Heart left ventricle (tissue), 13 donors: ENCODE measurements at regions not wholly inside any gene's neighbourhood (a gene's known extent, or its start where the extent isn't known, plus 50 kb on each side); places are given as distances from the start of the nearest gene placed in this dataset.

Experiments
- CTCF ChIP-seq, 12 donors: fragments of 200-600 bp; sonication (generic) in 4 of 12; IDR thresholded peaks; one replicate each; pipeline versions ENCODE4 v1.5.0 to v1.8.0; 2018 to 2022; ENCODE audit warnings: antibody characterized with exemption in 12 of 12, mild to moderate bottlenecking in 5 of 12
- POLR2A ChIP-seq, 2 donors: fragments of 450-650 bp; IDR thresholded peaks; one replicate each; pipeline ENCODE4 v1.6.1; 2017; ENCODE audit warnings: antibody characterized with exemption in 2 of 2, mild to moderate bottlenecking in 2 of 2, moderate library complexity in 2 of 2
- donor health status: ischemic (EF 13 %, LVEDD 7.1; RV severe dilation, severe dysfunction).
- donor health status: DM: no; HTN: yes; CAD: no.
- donor health status: DM: no; HTN: no; CAD: no.
- donor health status: ischemic (EF 25% LVEDD 6.9; RV normal size, moderate dysfunction).
- donor health status: ischemic (EF 25% LVEDD 5.7; RV mildly dilated, moderate dysfunction).
- donor health status: ischemic (EF 35%, LVEDD 5.7; RV mildly dilated, moderate dysfunction).
- donor health status: nonischemic (EF 11% LVEDD 7.7; RV severe dilation, severe dysfunction).
- donor health status: DM: yes; HTN: yes; CAD: no.
- donor health status: PGD.
- donor health status: ischemic (EF 29% LVEDD 5.4; RV normal size, mild dysfunction).
- donor health status: nonischemic (EF 23%, LVEDD 6.1; RV moderate dilation, normal function).

- no peak for TF ChIP-seq CTCF (IDR thresholded peaks at IDR 0.05)
- no peak for TF ChIP-seq POLR2A (IDR thresholded peaks at IDR 0.05)
These were observed 452.9 kb downstream of the RPL10L start for GRCh38 chr14:46198676-46199075.
